ENCODE measurements at regions not wholly inside any gene's neighbourhood (a gene's known extent, or its start where the extent isn't known, plus 50 kb on each side); places are given as distances from the start of the nearest gene placed in this dataset.

- Histone ChIP-seq H2AFZ (ENCODE audit: low read depth, low read length) (no peak overlapping the region), H3K9ac (ENCODE audit: low read depth, low read length) (no peak overlapping the region), H4K20me1 (ENCODE audit: insufficient read depth, low read length) (no peaks in the 10 kb centered on the region), H3K27ac (ENCODE audit: low read length) (no peak overlapping the region), H3K79me2 (ENCODE audit: insufficient read depth, low read length) (no peaks in the 10 kb centered on the region), H3K27me3 (ENCODE audit: insufficient read depth, low read length, poor library complexity) (no peaks in the 10 kb centered on the region), H3K4me2 (ENCODE audit: insufficient read depth, low read length) (no peak overlapping the region), H3K36me3 (ENCODE audit: insufficient read depth, low read length) (no peaks in the 10 kb centered on the region), H3K9me3 (ENCODE audit: insufficient read depth, low read length, severe bottlenecking) (no peaks in the 10 kb centered on the region), H3K4me1 (ENCODE audit: insufficient read depth, low read length) (no peaks in the 10 kb centered on the region), H3K4me3 (ENCODE audit: low read depth in 1 of 2, low read length in 2 of 2) (no peak overlapping the region)
- ATAC-seq (ENCODE audit: insufficient read depth, low read depth) = no peak
- DNase-seq = no peak
- no peak for TF ChIP-seq EZH2 (IDR thresholded peaks at IDR 0.05; ENCODE audit: borderline replicate concordance, low read depth, low read length, severe bottlenecking)
- TF ChIP-seq, protein P1, sequence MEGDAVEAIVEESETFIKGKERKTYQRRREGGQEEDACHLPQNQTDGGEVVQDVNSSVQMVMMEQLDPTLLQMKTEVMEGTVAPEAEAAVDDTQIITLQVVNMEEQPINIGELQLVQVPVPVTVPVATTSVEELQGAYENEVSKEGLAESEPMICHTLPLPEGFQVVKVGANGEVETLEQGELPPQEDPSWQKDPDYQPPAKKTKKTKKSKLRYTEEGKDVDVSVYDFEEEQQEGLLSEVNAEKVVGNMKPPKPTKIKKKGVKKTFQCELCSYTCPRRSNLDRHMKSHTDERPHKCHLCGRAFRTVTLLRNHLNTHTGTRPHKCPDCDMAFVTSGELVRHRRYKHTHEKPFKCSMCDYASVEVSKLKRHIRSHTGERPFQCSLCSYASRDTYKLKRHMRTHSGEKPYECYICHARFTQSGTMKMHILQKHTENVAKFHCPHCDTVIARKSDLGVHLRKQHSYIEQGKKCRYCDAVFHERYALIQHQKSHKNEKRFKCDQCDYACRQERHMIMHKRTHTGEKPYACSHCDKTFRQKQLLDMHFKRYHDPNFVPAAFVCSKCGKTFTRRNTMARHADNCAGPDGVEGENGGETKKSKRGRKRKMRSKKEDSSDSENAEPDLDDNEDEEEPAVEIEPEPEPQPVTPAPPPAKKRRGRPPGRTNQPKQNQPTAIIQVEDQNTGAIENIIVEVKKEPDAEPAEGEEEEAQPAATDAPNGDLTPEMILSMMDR (IDR thresholded peaks at IDR 0.05; ENCODE audit: borderline replicate concordance, extremely low read depth, low read length, poor library complexity, severe bottlenecking) = no peak
These were observed 1682.8 kb upstream of the LRRTM1 start for GRCh38 chr2:81987370-81987769.

- no peak overlapping the region for H3K27ac ChIP-seq (ENCODE audit: low read length)
- H2AFZ ChIP-seq (ENCODE audit: low read depth, low read length) = no peak overlapping the region
- no peaks in the 10 kb centered on the region for H3K9me3 ChIP-seq (ENCODE audit: insufficient read depth, low read length, severe bottlenecking)
- H3K9ac ChIP-seq (ENCODE audit: low read depth, low read length) = no peak overlapping the region
- DNase-seq (no peak), ATAC-seq (ENCODE audit: insufficient read depth, low read depth) (no peak)
- no peak for TF ChIP-seq EZH2 (IDR thresholded peaks at IDR 0.05; ENCODE audit: borderline replicate concordance, low read depth, low read length, severe bottlenecking)
- TF ChIP-seq, protein P1 (IDR thresholded peaks at IDR 0.05; ENCODE audit: borderline replicate concordance, extremely low read depth, low read length, poor library complexity, severe bottlenecking) = no peak
- no peaks in the 10 kb centered on the region for H3K36me3 ChIP-seq (ENCODE audit: insufficient read depth, low read length)
- H3K4me1 ChIP-seq (ENCODE audit: insufficient read depth, low read length) = no peaks in the 10 kb centered on the region
- H3K79me2 ChIP-seq (ENCODE audit: insufficient read depth, low read length) = no peaks in the 10 kb centered on the region
- no peaks in the 10 kb centered on the region for H3K27me3 ChIP-seq (ENCODE audit: insufficient read depth, low read length, poor library complexity)
- no peaks in the 10 kb centered on the region for H4K20me1 ChIP-seq (ENCODE audit: insufficient read depth, low read length)
- no peak overlapping the region for H3K4me2 ChIP-seq (ENCODE audit: insufficient read depth, low read length)
- no peak overlapping the region for H3K4me3 ChIP-seq (ENCODE audit: low read depth in 1 of 2, low read length in 2 of 2)
These were observed 1680.6 kb upstream of the LRRTM1 start for GRCh38 chr2:81984969-81985637.

DNA sequence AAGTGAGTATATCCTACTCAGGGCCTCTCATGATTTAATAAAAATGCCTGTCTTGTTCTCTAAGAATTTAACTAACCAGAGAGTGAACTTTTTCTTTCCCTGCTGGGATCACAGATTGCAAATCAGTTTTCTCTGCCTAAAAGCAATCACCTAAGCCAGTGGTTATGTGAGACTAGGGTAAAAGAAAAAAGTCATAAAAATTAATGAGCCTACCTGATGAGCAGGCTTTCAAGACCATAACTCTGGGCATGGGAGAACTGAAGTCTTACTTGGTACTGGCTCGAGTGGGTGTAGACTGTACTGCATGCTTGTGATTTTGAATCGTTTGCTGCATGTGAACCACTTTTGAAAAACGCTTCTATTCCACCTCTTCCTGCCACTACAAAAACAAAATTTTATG lies 1677.0 kb upstream of the LRRTM1 start:
- H3K9me3 ChIP-seq (ENCODE audit: insufficient read depth, low read length, severe bottlenecking) = no peaks in the 10 kb centered on the region
- H3K4me3 ChIP-seq (ENCODE audit: low read depth in 1 of 2, low read length in 2 of 2) = no peak overlapping the region
- H3K27me3 ChIP-seq (ENCODE audit: insufficient read depth, low read length, poor library complexity) = no peaks in the 10 kb centered on the region
- TF ChIP-seq, protein P1 (IDR thresholded peaks at IDR 0.05; ENCODE audit: borderline replicate concordance, extremely low read depth, low read length, poor library complexity, severe bottlenecking) = no peak
- TF ChIP-seq EZH2 (IDR thresholded peaks at IDR 0.05; ENCODE audit: borderline replicate concordance, low read depth, low read length, severe bottlenecking) = no peak
- ATAC-seq (ENCODE audit: insufficient read depth, low read depth) (no peak), DNase-seq (no peak)
- H3K27ac ChIP-seq (ENCODE audit: low read length) = no peak overlapping the region
- H4K20me1 ChIP-seq (ENCODE audit: insufficient read depth, low read length) = no peaks in the 10 kb centered on the region
- no peak overlapping the region for H2AFZ ChIP-seq (ENCODE audit: low read depth, low read length)
- H3K36me3 ChIP-seq (ENCODE audit: insufficient read depth, low read length) = no peaks in the 10 kb centered on the region
- H3K79me2 ChIP-seq (ENCODE audit: insufficient read depth, low read length) = no peaks in the 10 kb centered on the region
- no peak overlapping the region for H3K4me2 ChIP-seq (ENCODE audit: insufficient read depth, low read length)
- H3K9ac ChIP-seq (ENCODE audit: low read depth, low read length) = no peak overlapping the region
- no peaks in the 10 kb centered on the region for H3K4me1 ChIP-seq (ENCODE audit: insufficient read depth, low read length)
